ENCODE measurements at regions not wholly inside any gene's neighbourhood (a gene's known extent, or its start where the extent isn't known, plus 50 kb on each side); places are given as distances from the start of the nearest gene placed in this dataset.
"Not testable (repeated sequence)": the region's sequence is repeated elsewhere in the genome, so short reads cannot be mapped to it uniquely, and the experiment has no call there.

DNA sequence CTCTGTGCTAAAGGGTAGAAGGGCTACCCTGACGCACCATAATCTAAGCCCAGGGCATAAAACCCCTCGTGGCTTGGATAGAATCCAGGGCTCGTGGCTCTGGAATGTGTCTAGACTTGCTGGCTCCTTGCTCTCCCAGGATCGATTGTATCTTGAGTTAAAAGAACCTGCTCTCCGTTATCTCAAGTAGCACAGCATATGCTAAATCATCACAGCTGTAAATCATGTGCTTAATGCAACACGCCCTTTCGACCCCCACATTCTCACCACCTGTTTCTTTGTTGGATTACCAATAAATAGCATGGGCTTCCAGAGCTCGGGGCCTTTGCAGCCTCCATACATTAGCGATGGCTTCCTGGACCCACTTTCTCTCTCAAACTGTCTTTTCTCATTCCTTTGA lies 190.4 kb downstream of the CPS1 start:
- TF ChIP-seq EGR1, RAD21 (IDR thresholded peaks at IDR 0.05; ENCODE audit: low read depth): not testable (repeated sequence)
- TF ChIP-seq, protein P1, sequence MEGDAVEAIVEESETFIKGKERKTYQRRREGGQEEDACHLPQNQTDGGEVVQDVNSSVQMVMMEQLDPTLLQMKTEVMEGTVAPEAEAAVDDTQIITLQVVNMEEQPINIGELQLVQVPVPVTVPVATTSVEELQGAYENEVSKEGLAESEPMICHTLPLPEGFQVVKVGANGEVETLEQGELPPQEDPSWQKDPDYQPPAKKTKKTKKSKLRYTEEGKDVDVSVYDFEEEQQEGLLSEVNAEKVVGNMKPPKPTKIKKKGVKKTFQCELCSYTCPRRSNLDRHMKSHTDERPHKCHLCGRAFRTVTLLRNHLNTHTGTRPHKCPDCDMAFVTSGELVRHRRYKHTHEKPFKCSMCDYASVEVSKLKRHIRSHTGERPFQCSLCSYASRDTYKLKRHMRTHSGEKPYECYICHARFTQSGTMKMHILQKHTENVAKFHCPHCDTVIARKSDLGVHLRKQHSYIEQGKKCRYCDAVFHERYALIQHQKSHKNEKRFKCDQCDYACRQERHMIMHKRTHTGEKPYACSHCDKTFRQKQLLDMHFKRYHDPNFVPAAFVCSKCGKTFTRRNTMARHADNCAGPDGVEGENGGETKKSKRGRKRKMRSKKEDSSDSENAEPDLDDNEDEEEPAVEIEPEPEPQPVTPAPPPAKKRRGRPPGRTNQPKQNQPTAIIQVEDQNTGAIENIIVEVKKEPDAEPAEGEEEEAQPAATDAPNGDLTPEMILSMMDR (IDR thresholded peaks at IDR 0.05 in 2 of 3, conservative IDR thresholded peaks at IDR 0.05 in 1 of 3; ENCODE audit: borderline replicate concordance in 1 of 3, insufficient read depth in 1 of 3, low read depth in 2 of 3, low read length in 2 of 3): not testable (repeated sequence)
- TF ChIP-seq, protein P2, sequence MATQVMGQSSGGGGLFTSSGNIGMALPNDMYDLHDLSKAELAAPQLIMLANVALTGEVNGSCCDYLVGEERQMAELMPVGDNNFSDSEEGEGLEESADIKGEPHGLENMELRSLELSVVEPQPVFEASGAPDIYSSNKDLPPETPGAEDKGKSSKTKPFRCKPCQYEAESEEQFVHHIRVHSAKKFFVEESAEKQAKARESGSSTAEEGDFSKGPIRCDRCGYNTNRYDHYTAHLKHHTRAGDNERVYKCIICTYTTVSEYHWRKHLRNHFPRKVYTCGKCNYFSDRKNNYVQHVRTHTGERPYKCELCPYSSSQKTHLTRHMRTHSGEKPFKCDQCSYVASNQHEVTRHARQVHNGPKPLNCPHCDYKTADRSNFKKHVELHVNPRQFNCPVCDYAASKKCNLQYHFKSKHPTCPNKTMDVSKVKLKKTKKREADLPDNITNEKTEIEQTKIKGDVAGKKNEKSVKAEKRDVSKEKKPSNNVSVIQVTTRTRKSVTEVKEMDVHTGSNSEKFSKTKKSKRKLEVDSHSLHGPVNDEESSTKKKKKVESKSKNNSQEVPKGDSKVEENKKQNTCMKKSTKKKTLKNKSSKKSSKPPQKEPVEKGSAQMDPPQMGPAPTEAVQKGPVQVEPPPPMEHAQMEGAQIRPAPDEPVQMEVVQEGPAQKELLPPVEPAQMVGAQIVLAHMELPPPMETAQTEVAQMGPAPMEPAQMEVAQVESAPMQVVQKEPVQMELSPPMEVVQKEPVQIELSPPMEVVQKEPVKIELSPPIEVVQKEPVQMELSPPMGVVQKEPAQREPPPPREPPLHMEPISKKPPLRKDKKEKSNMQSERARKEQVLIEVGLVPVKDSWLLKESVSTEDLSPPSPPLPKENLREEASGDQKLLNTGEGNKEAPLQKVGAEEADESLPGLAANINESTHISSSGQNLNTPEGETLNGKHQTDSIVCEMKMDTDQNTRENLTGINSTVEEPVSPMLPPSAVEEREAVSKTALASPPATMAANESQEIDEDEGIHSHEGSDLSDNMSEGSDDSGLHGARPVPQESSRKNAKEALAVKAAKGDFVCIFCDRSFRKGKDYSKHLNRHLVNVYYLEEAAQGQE (IDR thresholded peaks at IDR 0.05; ENCODE audit: low read depth): not testable (repeated sequence)

Data from HCT116 (cell line).